Activated naive CD4-positive, alpha-beta T cell treated with Interleukin-2 at 50 U/mL for 16 hours (primary cell): ENCODE measurements at regions not wholly inside any gene's neighbourhood (a gene's known extent, or its start where the extent isn't known, plus 50 kb on each side); places are given as distances from the start of the nearest gene placed in this dataset.
"Not testable (repeated sequence)": the region's sequence is repeated elsewhere in the genome, so short reads cannot be mapped to it uniquely, and the experiment has no call there.

Experiments used
- DNase-seq: peaks from one replicate; pipeline ENCODE4 v3.0.0-alpha.2; 2020

DNA sequence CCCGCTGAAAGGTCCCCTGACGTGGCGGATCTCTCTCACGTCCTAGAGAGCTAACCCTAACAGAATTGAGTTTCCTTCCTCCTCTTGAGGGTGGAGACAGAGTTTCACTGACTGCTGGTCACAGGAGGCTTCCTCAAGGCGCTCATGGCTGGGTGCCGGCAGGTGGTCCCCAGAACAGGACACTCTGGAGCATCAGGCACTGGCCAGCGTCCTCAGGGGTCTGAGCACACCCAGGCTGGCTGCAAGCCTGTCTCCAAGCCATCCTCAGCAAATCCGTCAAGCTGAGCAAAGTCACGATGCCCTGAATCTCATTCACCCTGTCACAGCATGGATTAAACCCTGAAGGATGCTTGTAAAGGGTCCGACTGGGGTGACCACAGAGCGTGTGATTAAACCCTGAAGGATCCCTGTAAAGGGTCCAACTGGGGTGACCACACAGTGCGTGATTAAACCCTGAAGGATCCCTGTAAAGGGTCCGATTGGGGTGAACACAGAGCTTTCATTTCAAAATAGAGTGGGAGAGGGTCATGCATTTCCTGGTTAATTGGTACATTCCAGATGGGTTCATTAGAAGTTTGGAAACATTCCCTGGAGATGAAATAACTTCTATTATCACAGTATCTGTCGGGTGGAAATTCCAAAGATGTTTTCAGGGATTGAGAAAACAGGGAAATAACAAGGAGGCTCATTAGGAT lies 473.0 kb downstream of the BRD1 start:
- DNase-seq, result no peak

- no peak for DNase-seq
Measured at GRCh38 chr22:49353235-49353634, 474.4 kb downstream of the BRD1 start.

DNA sequence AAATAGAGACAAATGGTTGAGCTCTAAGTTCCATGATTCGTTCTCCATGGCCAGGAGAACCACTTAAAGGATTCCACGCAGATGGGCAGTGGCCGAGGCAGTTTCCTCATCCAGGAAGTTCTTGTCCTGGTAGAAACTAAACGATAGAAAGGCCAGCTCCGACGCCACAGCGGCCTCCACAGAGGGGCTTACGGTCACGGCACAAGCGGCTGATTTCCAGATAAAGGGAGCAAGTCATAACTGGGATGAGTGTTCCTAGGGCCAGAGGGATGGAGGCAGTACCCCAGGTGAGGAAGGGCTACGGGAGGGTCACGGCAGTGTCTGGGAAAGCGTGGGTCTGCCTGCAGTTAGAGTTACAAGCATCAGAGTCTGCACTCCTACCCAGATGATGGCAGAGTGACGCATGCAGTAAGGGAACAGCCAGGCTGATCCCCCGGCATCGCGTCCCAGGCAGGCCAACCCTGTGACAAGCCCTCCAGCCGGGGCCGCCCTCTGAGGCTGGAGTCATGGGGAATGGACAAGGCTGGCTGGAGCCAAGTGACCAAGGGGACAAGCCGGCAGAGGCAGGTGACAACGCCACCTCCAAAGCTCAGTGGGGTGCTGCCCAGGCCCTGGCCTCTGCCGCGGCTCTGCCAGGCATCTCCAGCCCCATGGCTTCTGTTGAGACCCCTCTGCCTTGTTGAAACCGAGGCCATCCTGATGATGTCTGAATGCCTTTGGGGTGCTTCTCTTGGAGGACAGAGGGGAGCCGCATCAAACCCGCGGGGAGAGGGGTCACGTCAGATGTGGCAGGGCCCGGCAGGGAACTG lies 475.1 kb downstream of the BRD1 start:
- DNase-seq, result no peak

GRCh38 chr22:49351761-49352227 lies 475.9 kb downstream of the BRD1 start:
- no peak for DNase-seq

GRCh38 chr22:49350441-49351121 lies 477.1 kb downstream of the BRD1 start:
- DNase-seq, result no peak

- DNase-seq, result no peak
Measured at GRCh38 chr22:49349841-49350381, 477.8 kb downstream of the BRD1 start.

DNA sequence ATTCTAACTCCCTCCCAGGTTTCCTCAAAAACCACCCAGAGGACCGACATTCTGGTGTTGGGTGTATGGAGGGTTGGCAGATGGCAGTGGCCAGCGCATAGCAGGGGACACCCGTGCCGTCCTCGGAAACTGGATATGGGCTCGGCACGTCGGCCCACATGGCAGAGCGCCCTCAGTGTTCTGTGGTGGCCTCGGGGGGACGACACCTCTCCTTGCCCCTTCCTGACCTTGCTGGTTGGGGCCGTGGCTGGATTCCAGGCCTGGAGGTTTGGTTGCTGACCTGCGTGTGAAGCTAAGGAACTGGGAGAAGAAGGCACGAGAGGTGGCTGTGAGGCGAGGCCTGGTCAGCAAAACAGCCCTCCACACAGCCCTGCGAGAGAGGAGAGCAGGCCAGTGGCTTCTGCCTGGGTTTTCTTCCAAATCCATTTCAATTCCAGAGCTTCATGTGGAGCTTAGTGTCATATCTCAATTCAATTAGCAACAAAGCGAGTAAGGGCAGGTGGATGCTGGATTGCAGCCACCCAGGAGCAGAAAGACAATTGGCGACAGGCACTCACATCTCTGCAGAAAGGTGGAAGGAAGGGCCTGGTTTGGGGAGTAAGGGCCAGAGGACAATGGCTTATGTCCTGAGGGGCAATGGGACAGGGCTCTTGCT lies 478.4 kb downstream of the BRD1 start:
- DNase-seq, result no peak

DNA sequence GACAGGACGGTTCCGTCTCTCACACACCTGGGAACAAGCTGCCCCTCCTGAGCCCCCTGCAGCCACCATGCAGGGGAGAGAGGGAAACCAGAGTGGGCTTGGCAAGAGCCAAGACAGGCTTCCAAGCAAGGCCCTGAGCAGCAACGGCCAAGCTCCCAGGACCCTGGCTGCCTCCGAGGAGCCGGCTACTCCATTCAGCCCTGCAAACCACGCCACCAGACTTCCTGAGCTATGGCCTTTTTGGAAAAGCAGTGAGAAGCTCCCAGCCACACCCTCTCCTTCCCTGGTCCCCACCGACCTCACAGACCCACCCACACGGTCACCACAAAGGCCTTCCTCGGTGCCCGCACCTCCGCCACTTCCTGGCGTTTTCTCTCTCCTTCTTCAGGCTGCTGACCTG lies 479.0 kb downstream of the BRD1 start:
- DNase-seq, result no peak

DNA sequence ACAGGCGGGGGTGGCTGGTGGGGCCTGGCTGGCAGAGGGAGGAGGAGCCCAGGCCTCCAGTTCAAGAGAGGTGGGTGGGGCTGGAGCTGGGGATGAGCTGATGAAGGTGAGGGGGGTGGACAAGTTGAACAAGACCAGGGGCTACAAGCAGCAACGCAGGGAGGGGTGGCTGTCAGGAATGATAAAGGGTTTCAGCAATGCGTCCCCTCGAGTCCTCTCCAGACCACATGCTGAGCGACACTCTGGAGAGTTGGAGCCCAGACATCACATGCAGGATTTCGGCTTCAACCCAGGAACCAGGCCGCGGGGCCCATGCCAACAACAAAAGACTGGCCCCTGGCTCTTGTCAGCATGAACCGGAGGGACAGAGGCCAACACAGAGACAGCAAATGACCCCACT lies 480.3 kb downstream of the BRD1 start:
- no peak for DNase-seq

DNA sequence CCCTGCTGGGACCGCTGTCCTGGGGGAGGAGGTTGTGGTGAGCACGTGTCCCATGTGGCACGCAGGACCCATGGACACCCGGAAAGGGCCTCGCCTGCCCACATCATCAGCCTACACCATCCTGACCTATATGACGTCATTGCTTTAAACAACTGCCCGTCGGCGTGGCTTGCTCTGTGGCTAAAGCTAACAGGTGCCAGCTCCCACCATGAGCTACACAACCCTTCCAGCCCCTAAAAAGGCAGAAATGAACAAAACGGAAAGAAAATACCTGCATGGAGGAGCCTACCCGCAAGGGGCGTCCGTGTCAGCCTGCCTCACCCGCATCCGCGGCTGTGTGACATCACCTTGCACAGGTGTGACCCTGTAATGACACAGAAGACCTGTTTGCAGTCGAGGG lies 481.8 kb downstream of the BRD1 start:
- DNase-seq, result no peak

- no peak for DNase-seq
Measured at GRCh38 chr22:49344656-49345055, 483.0 kb downstream of the BRD1 start.

DNA sequence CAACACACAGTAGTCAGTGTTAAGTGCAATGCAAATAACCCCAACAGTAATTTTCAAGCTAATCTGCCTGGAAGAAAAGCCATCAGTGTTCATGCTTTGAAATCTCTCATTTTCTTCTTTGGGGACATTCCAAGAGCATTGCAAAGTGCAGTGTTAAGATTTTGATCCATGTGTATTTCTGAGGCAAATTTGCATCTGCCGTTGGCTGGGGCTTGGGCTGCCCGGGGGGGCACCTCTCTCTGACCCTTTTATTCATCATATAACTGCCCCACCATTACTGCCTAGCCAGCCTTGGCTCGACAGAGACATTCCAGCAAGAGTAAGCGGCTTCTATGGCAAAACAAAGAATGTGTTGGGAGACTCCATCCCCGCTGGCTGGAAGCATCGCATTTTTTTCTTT lies 483.5 kb downstream of the BRD1 start:
- DNase-seq, result no peak

DNA sequence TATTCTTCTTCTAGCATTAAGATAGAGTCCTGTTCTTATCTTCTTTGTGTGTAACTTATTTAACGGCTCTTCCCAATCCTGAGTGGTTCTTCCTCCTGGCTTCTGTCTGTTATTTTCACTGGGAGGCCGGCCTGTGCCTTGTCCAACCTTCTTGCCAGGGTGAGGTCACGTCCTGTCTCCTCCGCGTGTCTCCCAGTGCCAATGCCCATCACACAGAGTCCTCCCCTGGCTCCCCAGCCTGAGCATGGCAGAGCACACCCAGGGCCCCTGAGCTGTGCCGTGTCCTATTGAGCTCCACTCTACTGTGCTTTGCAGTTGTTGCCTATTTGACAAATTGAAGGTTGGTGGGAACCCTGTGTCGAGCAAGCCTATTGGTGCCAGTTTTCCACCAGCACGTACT lies 487.3 kb downstream of the BRD1 start:
- DNase-seq, result no peak

- not testable (repeated sequence) for DNase-seq
Measured at GRCh38 chr22:49336483-49336882, 491.2 kb downstream of the BRD1 start.

DNA sequence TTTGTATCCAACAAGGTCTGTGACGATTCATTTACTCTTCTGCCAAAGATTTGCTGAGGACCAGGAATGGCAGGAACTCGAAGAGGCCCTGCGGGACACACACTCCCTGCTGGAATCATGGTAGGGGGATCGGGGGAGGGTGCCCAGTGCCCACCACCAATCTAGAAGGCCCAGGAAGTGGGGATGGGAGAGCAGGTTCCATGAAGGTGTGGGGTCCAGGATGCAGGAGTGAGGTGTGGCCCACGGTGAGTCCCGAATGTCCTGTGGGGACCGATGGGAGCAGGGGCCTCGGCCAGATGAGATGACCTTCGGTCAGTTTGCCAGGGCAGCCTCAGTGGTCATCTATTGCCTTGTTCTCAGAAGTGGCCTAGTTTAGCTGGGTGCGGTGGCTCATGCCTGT lies 492.7 kb downstream of the BRD1 start:
- no peak for DNase-seq

- DNase-seq, result no peak
Measured at GRCh38 chr22:49334449-49334789, 493.3 kb downstream of the BRD1 start.

DNA sequence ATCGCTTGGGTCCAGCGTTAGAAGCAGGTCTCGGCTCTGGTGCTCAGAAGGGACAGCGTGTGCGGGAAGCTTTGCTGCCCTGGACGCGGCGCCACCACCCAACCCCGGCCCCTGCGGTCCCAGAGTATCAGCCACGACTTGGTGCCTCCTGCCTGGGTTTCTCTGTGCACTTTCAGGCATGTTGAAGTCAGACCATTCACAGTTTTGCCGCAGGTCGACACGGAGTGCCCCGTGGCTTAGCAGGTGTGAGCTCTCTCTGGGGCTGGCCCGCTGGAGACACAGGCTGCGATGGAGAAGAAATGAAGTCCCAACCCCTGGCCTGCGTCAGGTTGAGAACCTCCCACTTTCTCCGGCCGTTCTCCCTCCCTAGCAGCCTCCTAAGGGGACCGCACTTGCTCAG lies 494.5 kb downstream of the BRD1 start:
- no peak for DNase-seq

GRCh38 chr22:49332691-49333090 lies 495.0 kb downstream of the BRD1 start:
- no peak for DNase-seq

- DNase-seq, result no peak
Measured at GRCh38 chr22:49331878-49332277, 495.8 kb downstream of the BRD1 start.

GRCh38 chr22:49331223-49331815 lies 496.4 kb downstream of the BRD1 start:
- DNase-seq, result no peak

- no peak for DNase-seq
Measured at GRCh38 chr22:49330421-49331222, 497.1 kb downstream of the BRD1 start.

DNA sequence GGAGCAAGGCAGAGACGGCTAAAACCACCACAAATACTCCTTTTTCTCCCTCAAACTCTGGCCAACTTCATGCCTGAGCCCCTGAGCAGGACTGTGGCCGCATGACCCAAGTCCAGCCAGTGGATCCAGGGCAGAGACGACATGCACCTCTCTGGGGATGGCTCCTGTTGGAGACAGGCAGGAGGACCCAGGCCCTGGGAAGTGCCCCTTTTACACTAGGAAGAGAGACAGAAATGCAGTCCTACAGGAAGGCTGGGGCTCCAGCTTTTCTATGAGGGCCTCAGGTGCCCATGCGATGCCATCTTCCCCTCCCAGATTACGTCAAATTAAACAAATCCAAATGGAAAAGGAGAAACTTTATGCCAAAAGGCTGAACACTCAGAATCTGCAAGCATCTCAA lies 498.0 kb downstream of the BRD1 start:
- DNase-seq, result no peak
